Activated naive CD8-positive, alpha-beta T cell treated with anti-CD3 and anti-CD28 coated beads for 36 hours (primary cell): ENCODE measurements at regions not wholly inside any gene's neighbourhood (a gene's known extent, or its start where the extent isn't known, plus 50 kb on each side); places are given as distances from the start of the nearest gene placed in this dataset.
"Not testable (repeated sequence)": the region's sequence is repeated elsewhere in the genome, so short reads cannot be mapped to it uniquely, and the experiment has no call there.

Experiments used
- DNase-seq: peaks from one replicate; pipeline ENCODE4 v3.0.0; 2021
- H3K27ac Mint-ChIP-seq: one replicate; pipeline ENCODE4 v1.8.0; 2022; ENCODE audit warnings: mild to moderate bottlenecking, moderate library complexity, mixed read lengths
- H3K27me3 Mint-ChIP-seq: one replicate; pipeline ENCODE4 v1.8.0; 2022; ENCODE audit warnings: mild to moderate bottlenecking, mixed read lengths
- H3K36me3 Mint-ChIP-seq: one replicate; pipeline ENCODE4 v1.8.0; 2021; ENCODE audit warnings: mild to moderate bottlenecking, mixed read lengths
- H3K4me1 Mint-ChIP-seq: one replicate; pipeline ENCODE4 v1.8.0; 2021; ENCODE audit warnings: mixed read lengths
- H3K4me3 Mint-ChIP-seq: one replicate; pipeline ENCODE4 v1.8.0; 2022; ENCODE audit warnings: mild to moderate bottlenecking, moderate library complexity, mixed read lengths
- H3K9me3 Mint-ChIP-seq: one replicate; pipeline ENCODE4 v1.8.0; 2022; ENCODE audit warnings: mixed read lengths

GRCh38 chr14:40053416-40053815, 621.2 kb upstream of the FBXO33 start:
- Mint-ChIP-seq H3K27ac (no peak overlapping the region), H3K4me1 (no peaks in the 10 kb centered on the region), H3K4me3 (no peak overlapping the region), H3K9me3 (no peaks in the 10 kb centered on the region), H3K36me3 (no peaks in the 10 kb centered on the region), H3K27me3 (no peaks in the 10 kb centered on the region)
- DNase-seq = no peak

GRCh38 chr14:40028991-40029390, 596.8 kb upstream of the FBXO33 start:
- H3K36me3 Mint-ChIP-seq = no peaks in the 10 kb centered on the region
- no peak overlapping the region for H3K27ac Mint-ChIP-seq
- DNase-seq = no peak
- no peak overlapping the region for H3K4me3 Mint-ChIP-seq
- no peaks in the 10 kb centered on the region for H3K4me1 Mint-ChIP-seq
- H3K27me3 Mint-ChIP-seq = no peaks in the 10 kb centered on the region
- H3K9me3 Mint-ChIP-seq = no peaks in the 10 kb centered on the region

GRCh38 chr14:40025101-40025500, 592.9 kb upstream of the FBXO33 start:
- H3K9me3 Mint-ChIP-seq = no peaks in the 10 kb centered on the region
- H3K27ac Mint-ChIP-seq = no peak overlapping the region
- H3K4me1 Mint-ChIP-seq = no peaks in the 10 kb centered on the region
- H3K27me3 Mint-ChIP-seq = no peaks in the 10 kb centered on the region
- no peak for DNase-seq
- H3K36me3 Mint-ChIP-seq = no peaks in the 10 kb centered on the region
- no peak overlapping the region for H3K4me3 Mint-ChIP-seq

GRCh38 chr14:40010961-40011360, 578.7 kb upstream of the FBXO33 start:
- no peak for DNase-seq
- H3K4me1 Mint-ChIP-seq = no peaks in the 10 kb centered on the region
- H3K4me3 Mint-ChIP-seq = no peak overlapping the region
- H3K9me3 Mint-ChIP-seq = no peaks in the 10 kb centered on the region
- no peak overlapping the region for H3K27ac Mint-ChIP-seq
- H3K27me3 Mint-ChIP-seq = no peaks in the 10 kb centered on the region
- no peaks in the 10 kb centered on the region for H3K36me3 Mint-ChIP-seq

- Mint-ChIP-seq H3K9me3 (no peaks in the 10 kb centered on the region), H3K27me3 (no peaks in the 10 kb centered on the region), H3K4me3 (no peak overlapping the region), H3K36me3 (no peaks in the 10 kb centered on the region), H3K27ac (no peak overlapping the region), H3K4me1 (no peaks in the 10 kb centered on the region)
- DNase-seq = no peak
These were observed 577.5 kb upstream of the FBXO33 start for GRCh38 chr14:40009771-40010170.

GRCh38 chr14:40008345-40008744, 576.1 kb upstream of the FBXO33 start:
- not testable (repeated sequence) for H3K36me3 Mint-ChIP-seq, H3K4me1 Mint-ChIP-seq, H3K9me3 Mint-ChIP-seq, H3K4me3 Mint-ChIP-seq, H3K27ac Mint-ChIP-seq, DNase-seq, H3K27me3 Mint-ChIP-seq

GRCh38 chr14:40004871-40005500, 572.8 kb upstream of the FBXO33 start:
- no peaks in the 10 kb centered on the region for H3K4me1 Mint-ChIP-seq

GRCh38 chr14:40003773-40004172, 571.5 kb upstream of the FBXO33 start:
- no peak for DNase-seq
- no peaks in the 10 kb centered on the region for H3K9me3 Mint-ChIP-seq
- H3K27me3 Mint-ChIP-seq = no peaks in the 10 kb centered on the region
- no peaks in the 10 kb centered on the region for H3K4me1 Mint-ChIP-seq
- H3K36me3 Mint-ChIP-seq = no peaks in the 10 kb centered on the region
- no peak overlapping the region for H3K4me3 Mint-ChIP-seq
- no peak overlapping the region for H3K27ac Mint-ChIP-seq

More at GRCh38 chr14:40004871-40005500, 572.8 kb upstream of the FBXO33 start:
- Mint-ChIP-seq H3K4me3 (no peak overlapping the region), H3K27me3 (no peaks in the 10 kb centered on the region), H3K9me3 (no peaks in the 10 kb centered on the region), H3K27ac (no peak overlapping the region), H3K36me3 (no peaks in the 10 kb centered on the region)
- DNase-seq = no peak

- H3K4me1 Mint-ChIP-seq = no peaks in the 10 kb centered on the region
- no peak for DNase-seq
- no peaks in the 10 kb centered on the region for H3K36me3 Mint-ChIP-seq
- H3K4me3 Mint-ChIP-seq = no peak overlapping the region
- H3K9me3 Mint-ChIP-seq = no peaks in the 10 kb centered on the region
- no peaks in the 10 kb centered on the region for H3K27me3 Mint-ChIP-seq
- no peak overlapping the region for H3K27ac Mint-ChIP-seq
These were observed 566.6 kb upstream of the FBXO33 start for GRCh38 chr14:39998854-39999253.

GRCh38 chr14:39998114-39998513, 565.9 kb upstream of the FBXO33 start:
- Mint-ChIP-seq H3K27me3 (no peaks in the 10 kb centered on the region), H3K27ac (no peak overlapping the region), H3K9me3 (no peaks in the 10 kb centered on the region), H3K4me3 (no peak overlapping the region), H3K4me1 (no peaks in the 10 kb centered on the region), H3K36me3 (no peaks in the 10 kb centered on the region)
- DNase-seq = no peak

GRCh38 chr14:39991041-39991440, 558.8 kb upstream of the FBXO33 start:
- Mint-ChIP-seq H3K36me3 (no peaks in the 10 kb centered on the region), H3K27me3 (no peaks in the 10 kb centered on the region), H3K4me1 (no peaks in the 10 kb centered on the region), H3K4me3 (no peak overlapping the region), H3K9me3 (no peaks in the 10 kb centered on the region), H3K27ac (no peak overlapping the region)
- no peak for DNase-seq

- DNase-seq = no peak
- Mint-ChIP-seq H3K4me3 (no peak overlapping the region), H3K27ac (no peak overlapping the region), H3K27me3 (no peaks in the 10 kb centered on the region), H3K36me3 (no peaks in the 10 kb centered on the region), H3K4me1 (no peaks in the 10 kb centered on the region), H3K9me3 (no peaks in the 10 kb centered on the region)
These were observed 556.7 kb upstream of the FBXO33 start for GRCh38 chr14:39988939-39989338.

GRCh38 chr14:39984323-39984722, 552.1 kb upstream of the FBXO33 start:
- Mint-ChIP-seq H3K36me3 (no peaks in the 10 kb centered on the region), H3K4me1 (no peaks in the 10 kb centered on the region), H3K27me3 (no peaks in the 10 kb centered on the region), H3K4me3 (no peak overlapping the region), H3K27ac (no peak overlapping the region), H3K9me3 (peaks cover 2% of the 10 kb centered on the region)
- DNase-seq = no peak

GRCh38 chr14:39977198-39977597, 545.0 kb upstream of the FBXO33 start:
- Mint-ChIP-seq H3K4me3 (no peak overlapping the region), H3K4me1 (no peaks in the 10 kb centered on the region), H3K27me3 (no peaks in the 10 kb centered on the region), H3K9me3 (peaks cover 3% of the 10 kb centered on the region), H3K36me3 (no peaks in the 10 kb centered on the region), H3K27ac (no peak overlapping the region)
- DNase-seq = no peak

GRCh38 chr14:39974036-39974435, 541.8 kb upstream of the FBXO33 start:
- H3K36me3 Mint-ChIP-seq = no peaks in the 10 kb centered on the region

GRCh38 chr14:39972704-39973103, 540.5 kb upstream of the FBXO33 start:
- H3K4me3 Mint-ChIP-seq = no peak overlapping the region
- H3K9me3 Mint-ChIP-seq = peaks cover 1% of the 10 kb centered on the region

More at GRCh38 chr14:39974036-39974435, 541.8 kb upstream of the FBXO33 start:
- H3K4me3 Mint-ChIP-seq = no peak overlapping the region
- H3K27ac Mint-ChIP-seq = no peak overlapping the region
- peaks cover 1% of the 10 kb centered on the region for H3K9me3 Mint-ChIP-seq
- H3K4me1 Mint-ChIP-seq = no peaks in the 10 kb centered on the region
- DNase-seq = no peak
- H3K27me3 Mint-ChIP-seq = no peaks in the 10 kb centered on the region

More at GRCh38 chr14:39972704-39973103, 540.5 kb upstream of the FBXO33 start:
- no peak for DNase-seq
- Mint-ChIP-seq H3K27ac (no peak overlapping the region), H3K4me1 (no peaks in the 10 kb centered on the region), H3K36me3 (no peaks in the 10 kb centered on the region), H3K27me3 (no peaks in the 10 kb centered on the region)
